ENCODE measurements at regions not wholly inside any gene's neighbourhood (a gene's known extent, or its start where the extent isn't known, plus 50 kb on each side); places are given as distances from the start of the nearest gene placed in this dataset.
"Not testable (repeated sequence)": the region's sequence is repeated elsewhere in the genome, so short reads cannot be mapped to it uniquely, and the experiment has no call there.

DNA sequence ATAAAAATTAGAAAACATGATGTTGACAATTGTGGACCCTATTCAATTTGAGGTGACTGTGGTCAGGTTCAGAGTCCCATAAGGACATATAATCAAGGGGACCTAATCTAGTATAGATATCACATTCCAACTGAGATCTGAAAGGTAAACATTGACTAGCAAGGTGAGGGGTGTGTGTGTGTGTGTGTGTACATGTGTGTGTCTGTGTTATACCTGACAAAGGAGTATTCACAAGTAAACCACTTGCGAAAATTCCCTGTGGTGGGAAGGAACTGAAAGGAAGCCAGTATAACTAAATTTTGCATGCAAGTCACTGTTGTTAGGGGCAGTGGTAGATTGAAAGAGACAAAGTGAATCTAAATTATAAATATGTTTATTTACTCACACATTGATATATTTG, 723.7 kb downstream of the COL12A1 start:
- POLR2A ChIA-PET, result no interaction called here

DNA sequence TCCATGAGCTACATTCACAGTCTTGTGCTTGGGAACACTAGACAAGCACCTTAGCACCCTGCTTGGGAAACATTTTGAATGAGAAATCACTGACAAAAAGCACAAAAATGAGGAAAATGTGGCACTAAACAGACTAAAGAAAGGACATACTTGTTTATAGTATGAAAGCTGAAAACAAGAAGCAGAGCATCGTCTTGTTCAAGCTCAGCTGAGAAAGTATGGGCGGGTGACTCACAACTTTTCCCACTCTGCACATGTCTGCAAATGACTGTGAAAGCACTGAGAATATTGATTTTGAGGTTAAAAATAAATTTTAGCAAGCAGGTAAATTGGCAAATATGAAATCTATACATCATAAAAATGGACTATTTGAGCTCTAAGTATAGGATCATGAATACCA, 725.3 kb downstream of the COL12A1 start:
- no peak for DNase-seq (ENCODE audit: low read depth, low spot score)
- POLR2A ChIA-PET, result no interaction called here
- CTCF ChIA-PET, result interaction anchor here (0.8 kb wide), 1 partner anchor 94 kb away, joined by 3 read pairs; no protein-coding TSS in a partner anchor
- H3K4me3 ChIP-seq (ENCODE audit: low read depth, low read length), result no peak overlapping the region
- TF ChIP-seq, protein P1, sequence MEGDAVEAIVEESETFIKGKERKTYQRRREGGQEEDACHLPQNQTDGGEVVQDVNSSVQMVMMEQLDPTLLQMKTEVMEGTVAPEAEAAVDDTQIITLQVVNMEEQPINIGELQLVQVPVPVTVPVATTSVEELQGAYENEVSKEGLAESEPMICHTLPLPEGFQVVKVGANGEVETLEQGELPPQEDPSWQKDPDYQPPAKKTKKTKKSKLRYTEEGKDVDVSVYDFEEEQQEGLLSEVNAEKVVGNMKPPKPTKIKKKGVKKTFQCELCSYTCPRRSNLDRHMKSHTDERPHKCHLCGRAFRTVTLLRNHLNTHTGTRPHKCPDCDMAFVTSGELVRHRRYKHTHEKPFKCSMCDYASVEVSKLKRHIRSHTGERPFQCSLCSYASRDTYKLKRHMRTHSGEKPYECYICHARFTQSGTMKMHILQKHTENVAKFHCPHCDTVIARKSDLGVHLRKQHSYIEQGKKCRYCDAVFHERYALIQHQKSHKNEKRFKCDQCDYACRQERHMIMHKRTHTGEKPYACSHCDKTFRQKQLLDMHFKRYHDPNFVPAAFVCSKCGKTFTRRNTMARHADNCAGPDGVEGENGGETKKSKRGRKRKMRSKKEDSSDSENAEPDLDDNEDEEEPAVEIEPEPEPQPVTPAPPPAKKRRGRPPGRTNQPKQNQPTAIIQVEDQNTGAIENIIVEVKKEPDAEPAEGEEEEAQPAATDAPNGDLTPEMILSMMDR (IDR thresholded peaks at IDR 0.05; ENCODE audit: insufficient read depth, low read length, missing control alignments), result no peak

More for the DNA sequence above, 723.7 kb downstream of the COL12A1 start:
- no peak overlapping the region for H3K4me3 ChIP-seq (ENCODE audit: low read depth, low read length)
- CTCF ChIA-PET, result no interaction called here
- no peak for DNase-seq (ENCODE audit: low read depth, low spot score)
- TF ChIP-seq, protein P1 (IDR thresholded peaks at IDR 0.05; ENCODE audit: insufficient read depth, low read length, missing control alignments), result no peak

DNA sequence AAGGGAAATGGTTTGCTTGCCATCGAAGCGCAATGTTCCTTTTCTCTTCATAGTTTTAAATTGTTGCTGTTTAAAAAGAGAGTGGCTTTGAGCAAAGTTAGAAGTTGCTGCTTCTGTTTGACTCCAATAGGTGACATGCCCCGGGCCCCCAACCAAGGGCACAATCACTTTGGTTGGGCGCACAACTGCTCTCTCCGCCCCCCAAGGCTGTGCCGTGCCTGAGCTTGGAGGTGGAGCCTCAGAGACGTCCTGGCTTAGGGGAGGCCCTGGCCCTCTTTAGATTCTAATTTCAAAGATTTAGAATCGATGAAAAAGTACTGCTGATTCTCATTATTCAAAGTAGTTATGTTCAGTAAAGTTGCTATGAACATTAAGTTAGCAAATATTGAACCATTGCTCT, 725.9 kb downstream of the COL12A1 start:
- POLR2A ChIA-PET, result no interaction called here
- TF ChIP-seq, protein P1 (IDR thresholded peaks at IDR 0.05; ENCODE audit: insufficient read depth, low read length, missing control alignments), result no peak
- no peak overlapping the region for H3K4me3 ChIP-seq (ENCODE audit: low read depth, low read length)
- CTCF ChIA-PET, result no interaction called here
- DNase-seq (ENCODE audit: low read depth, low spot score), result no peak

DNA sequence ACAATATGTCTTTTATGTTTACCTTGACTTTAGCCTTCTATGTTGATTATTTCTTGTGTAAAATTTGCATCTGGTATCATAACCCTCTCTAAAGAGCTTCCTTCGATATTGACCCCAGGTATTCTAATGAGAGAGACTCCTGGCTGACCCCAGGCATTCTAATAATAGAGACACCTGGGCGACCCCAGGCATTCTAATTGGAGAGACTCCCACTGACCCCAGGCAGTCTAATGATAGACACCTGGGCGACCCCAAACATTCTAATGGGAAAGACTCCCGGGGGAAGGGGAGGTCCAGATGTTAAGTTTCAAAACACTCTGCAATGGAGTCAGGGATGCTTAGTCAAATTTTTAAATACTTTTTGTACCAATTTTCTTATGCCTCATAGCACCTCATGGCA, 726.4 kb downstream of the COL12A1 start:
- no peak overlapping the region for H3K4me3 ChIP-seq (ENCODE audit: low read depth, low read length)
- TF ChIP-seq, protein P1 (IDR thresholded peaks at IDR 0.05; ENCODE audit: insufficient read depth, low read length, missing control alignments), result no peak
- POLR2A ChIA-PET, result no interaction called here
- DNase-seq (ENCODE audit: low read depth, low spot score), result no peak
- CTCF ChIA-PET, result no interaction called here

DNA sequence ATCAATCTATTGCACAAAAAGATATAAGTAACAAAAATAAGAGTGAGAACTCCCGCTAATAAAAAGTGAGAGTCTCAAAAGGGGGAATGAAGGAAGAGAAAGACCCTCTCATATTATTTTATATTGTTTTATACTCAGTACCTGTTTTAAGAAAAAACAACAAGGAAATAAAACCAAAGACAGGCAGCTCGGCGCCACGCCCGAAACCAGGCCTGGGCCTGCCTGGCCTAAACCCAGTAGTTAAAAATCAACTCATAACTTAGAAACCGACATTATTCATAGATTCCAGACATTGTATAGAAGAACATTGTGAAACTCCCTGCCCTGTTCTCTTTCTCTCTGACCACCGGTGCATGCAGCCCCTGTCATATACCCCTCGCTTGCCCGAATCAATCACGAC, 731.8 kb downstream of the COL12A1 start:
- CTCF ChIA-PET, result not testable (repeated sequence)

DNA sequence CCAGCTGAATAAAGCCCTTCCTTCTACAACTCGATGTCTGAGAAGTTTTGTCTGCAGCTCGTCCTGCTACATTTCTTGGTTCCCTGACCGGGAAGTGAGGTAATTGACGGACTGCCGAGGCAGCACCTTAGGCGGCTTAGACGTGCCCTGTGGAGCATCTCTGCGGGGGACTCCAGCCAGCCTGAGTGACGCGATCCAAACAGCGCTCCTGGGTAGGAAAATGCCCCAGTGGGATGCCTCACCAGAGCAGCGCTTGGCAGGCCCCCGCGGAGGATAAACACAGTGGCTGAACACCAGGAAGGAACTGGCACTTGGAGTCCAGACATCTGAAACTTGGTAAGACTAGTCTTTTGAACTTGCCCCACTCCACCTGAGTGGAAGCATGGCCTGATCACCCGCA, 737.3 kb downstream of the COL12A1 start:
- CTCF ChIA-PET; POLR2A ChIA-PET; DNase-seq (ENCODE audit: low read depth, low spot score); H3K4me3 ChIP-seq (ENCODE audit: low read depth, low read length): not testable (repeated sequence)

More for the DNA sequence above, 731.8 kb downstream of the COL12A1 start:
- H3K4me3 ChIP-seq (ENCODE audit: low read depth, low read length); POLR2A ChIA-PET; DNase-seq (ENCODE audit: low read depth, low spot score): not testable (repeated sequence)

DNA sequence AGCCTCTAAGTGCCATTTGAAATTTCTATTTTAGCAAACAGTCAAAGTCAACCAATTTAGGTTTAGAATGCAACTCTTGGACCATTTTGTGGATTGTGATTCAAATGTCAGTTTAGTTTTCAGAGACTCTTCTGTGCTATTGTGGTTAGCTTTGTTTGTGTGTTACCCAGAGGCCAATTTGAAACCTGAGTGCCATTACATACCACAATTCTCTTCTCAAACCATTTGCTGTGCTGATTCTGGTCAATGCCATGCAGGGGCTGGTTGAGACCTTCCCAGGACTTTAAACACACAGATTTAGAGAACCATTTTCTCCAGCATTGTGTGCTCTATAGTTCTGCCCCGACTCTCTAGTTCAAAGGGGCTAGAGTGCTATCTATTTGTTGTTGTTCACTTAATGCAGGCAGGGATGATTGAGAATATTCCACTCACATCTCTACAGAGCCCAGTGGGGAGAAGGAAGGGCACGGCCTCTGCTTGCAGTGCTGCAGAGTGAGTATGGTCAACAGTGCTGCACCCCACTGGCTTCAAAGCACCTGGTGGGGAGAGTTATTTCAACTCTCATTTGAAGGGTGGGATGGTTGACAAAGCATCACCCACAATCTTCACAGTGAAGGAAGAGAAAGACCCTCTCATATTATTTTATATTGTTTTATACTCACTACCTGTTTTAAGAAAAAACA, 738.2 kb downstream of the COL12A1 start:
- CTCF ChIA-PET, result no interaction called here
- DNase-seq (ENCODE audit: low read depth, low spot score), result no peak
- POLR2A ChIA-PET, result no interaction called here
- H3K4me3 ChIP-seq (ENCODE audit: low read depth, low read length), result no peak overlapping the region
- TF ChIP-seq, protein P1 (IDR thresholded peaks at IDR 0.05; ENCODE audit: insufficient read depth, low read length, missing control alignments), result no peak
